NT2/D1 (cell line): ENCODE measurements at regions not wholly inside any gene's neighbourhood (a gene's known extent, or its start where the extent isn't known, plus 50 kb on each side); places are given as distances from the start of the nearest gene placed in this dataset.

Source experiments
- DNase-seq: peaks from one replicate; pipeline ENCODE4 v3.0.0-alpha.2; 2011; ENCODE audit warnings: low read depth, low spot score
- H3K27me3 ChIP-seq: 2 replicates; pipeline ENCODE4 v1.6.0; 2011; ENCODE audit warnings: mild to moderate bottlenecking; ENCODE audit not compliant: insufficient read length, insufficient read depth
- H3K36me3 ChIP-seq: 2 replicates; pipeline ENCODE4 v1.6.1; 2011; ENCODE audit warnings: mild to moderate bottlenecking, low read length, mixed read lengths; ENCODE audit not compliant: insufficient read depth, insufficient read length
- H3K4me1 ChIP-seq: 2 replicates; pipeline ENCODE4 v1.5.1; 2011; ENCODE audit not compliant: insufficient read depth, insufficient read length
- H3K4me3 ChIP-seq: 2 replicates; pipeline ENCODE4 v1.5.1; 2011; ENCODE audit warnings: low read depth; ENCODE audit not compliant: insufficient read length
- H3K9ac ChIP-seq: 2 replicates; pipeline ENCODE4 v1.6.0; 2011; ENCODE audit warnings: low read depth; ENCODE audit not compliant: insufficient read length
- H3K9me3 ChIP-seq: 2 replicates; pipeline ENCODE4 v1.5.1; 2011; ENCODE audit warnings: mild to moderate bottlenecking, low read length; ENCODE audit not compliant: insufficient read depth
- SUZ12 ChIP-seq: IDR thresholded peaks from 2 replicates; pipeline ENCODE4 v1.6.1; 2011; ENCODE audit not compliant: insufficient read length, insufficient read depth; ENCODE audit errors: extremely low read depth
- YY1 ChIP-seq: IDR thresholded peaks from 2 replicates; pipeline ENCODE4 v1.6.1; 2011; ENCODE audit not compliant: insufficient read length, insufficient read depth
- ZNF274 ChIP-seq: IDR thresholded peaks from 2 replicates; pipeline ENCODE4 v1.6.1; 2011; ENCODE audit warnings: mild to moderate bottlenecking, low read depth, low read length

GRCh38 chr17:14919631-14920213 lies 345.4 kb downstream of the PMP22 start:
- Histone ChIP-seq H3K27me3 (no peaks in the 10 kb centered on the region), H3K9ac (no peak overlapping the region), H3K9me3 (peaks cover 14% of the 10 kb centered on the region; the same call in 1 of the 2 replicates), H3K4me1 (peaks cover 4% of the 10 kb centered on the region), H3K36me3 (no peaks in the 10 kb centered on the region), H3K4me3 (no peak overlapping the region)
- TF ChIP-seq YY1 (no peak), SUZ12 (no peak), ZNF274 (no peak)
- DNase-seq, result no peak

GRCh38 chr17:14919094-14919493 lies 346.0 kb downstream of the PMP22 start:
- DNase-seq, result no peak
- H3K4me3 ChIP-seq, result no peak overlapping the region

GRCh38 chr17:14918540-14918939 lies 346.6 kb downstream of the PMP22 start:
- TF ChIP-seq SUZ12, result no peak
- no peak for TF ChIP-seq ZNF274
- TF ChIP-seq YY1, result no peak
- H3K9me3 ChIP-seq, result peaks cover 14% of the 10 kb centered on the region; the same call in 1 of the 2 replicates
- DNase-seq, result no peak
- H3K4me3 ChIP-seq, result no peak overlapping the region
- no peaks in the 10 kb centered on the region for H3K27me3 ChIP-seq
- H3K4me1 ChIP-seq, result peaks cover 4% of the 10 kb centered on the region
- H3K9ac ChIP-seq, result no peak overlapping the region
- no peaks in the 10 kb centered on the region for H3K36me3 ChIP-seq

More at GRCh38 chr17:14919094-14919493, 346.0 kb downstream of the PMP22 start:
- Histone ChIP-seq H3K27me3 (no peaks in the 10 kb centered on the region), H3K9me3 (peaks cover 14% of the 10 kb centered on the region; the same call in 1 of the 2 replicates), H3K36me3 (no peaks in the 10 kb centered on the region), H3K4me1 (peaks cover 4% of the 10 kb centered on the region), H3K9ac (no peak overlapping the region)
- TF ChIP-seq ZNF274, result no peak
- no peak for TF ChIP-seq SUZ12
- no peak for TF ChIP-seq YY1

- Histone ChIP-seq H3K4me3 (no peak overlapping the region), H3K9ac (no peak overlapping the region), H3K36me3 (no peaks in the 10 kb centered on the region), H3K4me1 (no peaks in the 10 kb centered on the region), H3K27me3 (no peaks in the 10 kb centered on the region), H3K9me3 (no peaks in the 10 kb centered on the region)
- DNase-seq, result no peak
- no peak for TF ChIP-seq SUZ12
- TF ChIP-seq ZNF274, result no peak
- TF ChIP-seq YY1, result no peak
Observed at GRCh38 chr17:14910916-14911315, 354.2 kb downstream of the PMP22 start.

- Histone ChIP-seq H3K4me1 (no peaks in the 10 kb centered on the region), H3K27me3 (no peaks in the 10 kb centered on the region), H3K9me3 (no peaks in the 10 kb centered on the region), H3K9ac (no peak overlapping the region), H3K36me3 (no peaks in the 10 kb centered on the region), H3K4me3 (no peak overlapping the region)
- no peak for DNase-seq
- no peak for TF ChIP-seq YY1
- no peak for TF ChIP-seq SUZ12
- no peak for TF ChIP-seq ZNF274
Observed at GRCh38 chr17:14904386-14904785, 360.7 kb downstream of the PMP22 start.

GRCh38 chr17:14903854-14904253 lies 361.3 kb downstream of the PMP22 start:
- no peak for DNase-seq
- H3K9me3 ChIP-seq, result no peaks in the 10 kb centered on the region
- no peaks in the 10 kb centered on the region for H3K27me3 ChIP-seq
- TF ChIP-seq YY1 (no peak), SUZ12 (no peak), ZNF274 (no peak)
- no peaks in the 10 kb centered on the region for H3K36me3 ChIP-seq
- H3K4me3 ChIP-seq, result no peak overlapping the region
- H3K9ac ChIP-seq, result no peak overlapping the region
- no peaks in the 10 kb centered on the region for H3K4me1 ChIP-seq

GRCh38 chr17:14902803-14903202 lies 362.3 kb downstream of the PMP22 start:
- no peaks in the 10 kb centered on the region for H3K27me3 ChIP-seq
- no peaks in the 10 kb centered on the region for H3K9me3 ChIP-seq
- no peak overlapping the region for H3K4me3 ChIP-seq
- H3K36me3 ChIP-seq, result no peaks in the 10 kb centered on the region
- H3K9ac ChIP-seq, result no peak overlapping the region
- no peak for DNase-seq
- TF ChIP-seq YY1, result no peak
- no peak for TF ChIP-seq ZNF274
- no peak for TF ChIP-seq SUZ12
- no peaks in the 10 kb centered on the region for H3K4me1 ChIP-seq

- Histone ChIP-seq H3K4me3 (no peak overlapping the region), H3K9ac (no peak overlapping the region), H3K4me1 (no peaks in the 10 kb centered on the region), H3K27me3 (no peaks in the 10 kb centered on the region), H3K36me3 (no peaks in the 10 kb centered on the region), H3K9me3 (no peaks in the 10 kb centered on the region)
- TF ChIP-seq SUZ12 (no peak), ZNF274 (no peak), YY1 (no peak)
- no peak for DNase-seq
Observed at GRCh38 chr17:14902297-14902696, 362.8 kb downstream of the PMP22 start.
